GM19043 (cell line): ENCODE measurements at regions not wholly inside any gene's neighbourhood (a gene's known extent, or its start where the extent isn't known, plus 50 kb on each side); places are given as distances from the start of the nearest gene placed in this dataset.
"Not testable (repeated sequence)": the region's sequence is repeated elsewhere in the genome, so short reads cannot be mapped to it uniquely, and the experiment has no call there.

Experiments used
- ATAC-seq: cut with Tn5 transposase; IDR thresholded peaks from one replicate; pipeline ENCODE4 v1.9.1; 2021; ENCODE audit warnings: low read depth; ENCODE audit not compliant: unreplicated experiment

GRCh38 chr3:634511-634910 is 437.9 kb downstream of the CHL1 start:
- no peak for ATAC-seq

DNA sequence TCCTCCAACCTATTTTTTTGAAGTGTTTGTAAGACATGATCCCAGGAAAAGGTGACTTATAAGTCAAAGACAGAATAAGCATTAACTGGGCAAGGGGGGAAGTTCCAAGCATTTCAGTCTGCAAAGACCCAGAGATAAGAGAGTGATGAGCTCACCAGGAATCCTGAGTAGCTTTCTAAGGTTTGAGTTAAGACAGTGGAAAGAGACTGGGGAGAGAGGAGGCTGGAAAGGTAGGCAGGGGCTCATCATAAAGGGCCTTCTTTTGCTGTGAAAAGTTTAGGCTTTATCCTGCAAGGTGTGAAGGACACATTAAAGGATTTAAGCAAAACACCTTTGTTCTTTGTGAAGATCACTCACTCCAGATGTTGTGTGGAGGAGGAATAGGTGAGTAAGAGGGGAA is 438.8 kb downstream of the CHL1 start:
- ATAC-seq: no peak

GRCh38 chr3:643376-643775 is 446.8 kb downstream of the CHL1 start:
- ATAC-seq: no peak

DNA sequence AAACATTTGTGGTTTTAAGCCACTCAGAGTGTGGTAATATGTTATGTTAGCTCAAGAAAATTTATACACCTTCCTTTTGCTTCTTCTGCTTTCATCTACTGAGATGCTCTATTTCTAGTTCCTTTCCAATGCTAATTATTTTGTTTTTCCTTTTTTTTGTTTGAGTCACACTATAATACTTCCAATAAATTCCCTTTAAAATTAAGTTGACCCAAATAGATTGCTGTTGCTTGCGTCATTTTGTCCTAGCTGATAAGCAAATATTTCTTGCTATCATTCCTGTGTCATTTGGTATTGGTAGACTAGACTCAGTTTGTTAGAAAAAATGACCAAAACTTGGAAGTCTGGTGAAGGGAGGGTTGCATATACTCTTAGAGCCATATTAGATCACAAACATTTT is 437.0 kb upstream of the CNTN6 start:
- ATAC-seq: no peak

DNA sequence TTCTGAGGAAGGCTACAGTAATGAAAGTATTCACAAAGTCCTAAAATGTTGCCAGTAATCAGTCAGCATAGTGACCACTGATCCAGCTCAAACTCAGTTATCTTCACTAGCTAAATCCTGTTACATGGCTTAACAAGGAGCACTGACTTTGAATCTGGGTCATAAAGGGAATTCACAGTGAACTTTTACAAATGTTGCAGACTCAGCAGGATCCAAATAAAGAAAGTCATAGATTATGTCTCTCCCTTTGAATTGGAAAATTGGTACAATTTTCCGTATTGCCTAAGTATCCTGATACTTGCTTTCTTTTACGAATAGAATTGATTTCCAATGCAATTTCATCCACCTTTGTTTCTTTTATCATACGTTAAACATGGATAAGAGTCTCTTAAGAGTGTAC is 431.5 kb upstream of the CNTN6 start:
- no peak for ATAC-seq

- no peak for ATAC-seq
Observed at GRCh38 chr3:674116-674515, 418.7 kb upstream of the CNTN6 start.

DNA sequence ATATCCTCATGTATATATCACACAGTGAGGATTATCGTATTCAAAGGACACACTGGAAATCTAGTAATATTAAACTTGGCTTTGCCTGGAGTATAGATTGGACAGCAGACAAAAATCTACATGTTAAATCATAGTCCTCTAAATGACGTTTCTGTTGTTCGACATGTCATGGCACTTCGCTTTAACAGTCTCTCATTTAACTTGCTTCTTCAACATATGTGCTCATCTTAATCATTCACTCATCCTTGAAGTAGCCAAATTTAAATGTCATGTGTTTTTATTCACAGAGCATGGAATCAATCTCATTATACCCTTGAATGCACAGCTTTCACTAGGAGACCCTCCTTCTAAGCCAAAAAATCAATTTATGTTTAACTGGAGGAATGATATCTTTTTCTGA is 417.0 kb upstream of the CNTN6 start:
- ATAC-seq: no peak

DNA sequence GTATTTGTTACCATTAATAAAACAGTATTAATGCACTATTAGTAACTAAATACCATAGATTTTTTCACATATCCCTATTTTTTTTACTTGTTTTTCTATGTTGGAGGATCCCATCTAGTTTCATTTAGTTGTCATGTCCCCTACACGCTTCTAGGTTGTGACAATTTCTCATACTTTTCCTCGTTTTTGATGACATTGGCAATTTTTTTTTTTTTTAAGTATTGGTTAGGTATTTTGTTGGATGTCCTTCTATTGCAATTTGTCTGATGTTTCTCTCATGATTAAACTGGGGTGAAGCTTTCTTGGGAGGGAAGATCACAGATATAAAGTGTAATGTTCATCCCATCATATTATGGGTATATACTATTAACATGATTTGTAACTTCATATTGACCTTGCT is 409.1 kb upstream of the CNTN6 start:
- no peak for ATAC-seq

DNA sequence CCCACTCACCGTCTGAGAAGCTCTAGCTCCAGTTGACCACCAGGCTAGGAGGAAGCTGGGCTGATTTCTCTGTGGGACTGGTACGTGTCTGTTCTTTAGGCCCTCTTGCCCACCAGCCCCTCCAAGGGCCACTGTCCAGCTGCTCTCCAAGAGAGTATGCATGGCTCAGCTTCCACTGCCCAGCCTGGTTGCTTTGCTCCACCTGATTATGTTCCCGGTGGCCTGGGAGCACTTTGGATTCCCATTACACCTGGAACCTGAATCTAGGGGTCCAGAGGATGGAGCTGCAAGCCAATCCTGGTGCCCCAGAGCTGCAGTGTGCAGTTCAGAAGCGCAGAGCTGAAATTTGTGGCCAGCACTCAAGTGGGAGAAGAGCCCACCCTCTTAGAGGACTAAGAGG is 402.1 kb upstream of the CNTN6 start:
- ATAC-seq: no peak

DNA sequence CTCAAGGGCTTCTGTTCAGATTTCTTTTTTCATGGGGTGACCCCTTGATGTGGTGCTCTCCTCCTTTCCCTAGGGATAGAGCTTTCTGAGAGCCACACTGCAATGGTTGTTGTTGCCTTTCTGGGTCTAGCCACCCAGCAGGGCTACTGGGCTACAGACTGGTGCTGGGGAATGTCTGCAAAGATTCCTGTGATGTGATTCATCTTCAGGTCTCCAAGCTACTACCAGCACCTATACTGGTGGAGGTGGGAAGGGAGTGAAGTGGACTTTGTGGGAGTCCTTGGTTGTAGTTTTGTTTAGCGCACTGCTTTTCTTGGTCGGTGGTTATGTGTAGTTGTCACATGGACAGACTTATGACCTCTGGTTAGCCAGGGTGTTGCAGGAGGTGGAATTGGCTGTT is 392.3 kb upstream of the CNTN6 start:
- no peak for ATAC-seq

GRCh38 chr3:707041-707440 is 385.8 kb upstream of the CNTN6 start:
- no peak for ATAC-seq

- ATAC-seq: no peak
Observed at GRCh38 chr3:713006-713621, 379.7 kb upstream of the CNTN6 start.

GRCh38 chr3:713947-714620 is 378.7 kb upstream of the CNTN6 start:
- no peak for ATAC-seq

DNA sequence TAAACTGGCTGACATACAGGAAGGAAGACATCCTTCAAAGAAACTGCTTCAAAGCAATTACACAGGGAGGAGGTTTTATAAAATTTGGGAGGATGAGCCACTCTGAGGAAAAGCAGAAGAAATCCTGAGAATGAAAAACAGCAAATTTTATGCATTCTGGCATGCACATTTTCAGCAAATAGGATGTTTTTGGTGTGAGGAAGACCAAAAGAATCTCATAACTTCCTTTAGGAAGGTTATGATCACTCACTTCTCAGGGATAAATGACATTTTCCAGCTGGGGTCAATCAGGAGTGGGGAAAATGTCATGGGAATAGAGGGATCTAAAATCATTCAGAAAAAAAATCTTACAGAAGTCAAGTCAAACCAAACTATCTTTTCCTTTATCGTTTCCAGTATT is 371.7 kb upstream of the CNTN6 start:
- no peak for ATAC-seq

GRCh38 chr3:732326-732928 is 360.4 kb upstream of the CNTN6 start:
- no peak for ATAC-seq

- no peak for ATAC-seq
Observed at GRCh38 chr3:733313-733712, 359.5 kb upstream of the CNTN6 start.

DNA sequence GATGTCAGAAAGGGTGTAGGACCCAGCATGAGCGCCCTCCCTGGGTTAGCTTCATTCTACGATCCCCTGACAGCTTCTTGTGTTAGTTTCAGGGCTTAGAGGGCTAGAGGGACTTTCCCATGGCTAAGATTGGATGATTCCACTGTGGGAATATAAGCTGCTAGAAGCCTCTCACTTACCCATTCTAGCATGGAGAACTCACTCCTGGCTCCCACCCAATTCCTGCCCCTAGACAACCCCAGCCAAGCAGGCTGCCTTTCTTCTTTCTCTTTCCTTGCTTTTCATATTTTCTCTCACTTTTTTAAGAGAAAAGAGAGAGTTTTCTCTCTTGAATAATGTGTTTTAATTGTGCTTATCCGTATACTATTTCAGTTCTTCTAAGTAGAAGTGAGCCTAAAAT is 335.1 kb upstream of the CNTN6 start:
- ATAC-seq: no peak

DNA sequence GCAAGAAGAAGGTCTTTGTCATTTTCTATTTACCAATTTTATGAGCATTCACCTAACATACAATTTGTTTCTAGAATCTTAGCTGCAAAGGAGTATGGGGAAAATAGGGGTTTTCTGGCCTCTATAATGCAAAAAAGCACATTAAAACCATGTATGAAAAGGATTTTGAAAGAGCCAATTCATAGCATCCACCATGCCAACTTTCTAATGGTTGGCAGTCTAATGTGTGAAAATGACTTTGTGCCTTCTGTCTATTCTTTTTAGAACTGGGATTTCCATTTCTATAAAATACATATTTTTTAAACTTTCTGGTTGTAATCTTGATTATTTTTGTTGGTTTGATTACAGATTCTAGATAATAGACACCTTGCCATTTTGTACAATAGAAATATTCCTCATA is 333.7 kb upstream of the CNTN6 start:
- ATAC-seq: no peak

DNA sequence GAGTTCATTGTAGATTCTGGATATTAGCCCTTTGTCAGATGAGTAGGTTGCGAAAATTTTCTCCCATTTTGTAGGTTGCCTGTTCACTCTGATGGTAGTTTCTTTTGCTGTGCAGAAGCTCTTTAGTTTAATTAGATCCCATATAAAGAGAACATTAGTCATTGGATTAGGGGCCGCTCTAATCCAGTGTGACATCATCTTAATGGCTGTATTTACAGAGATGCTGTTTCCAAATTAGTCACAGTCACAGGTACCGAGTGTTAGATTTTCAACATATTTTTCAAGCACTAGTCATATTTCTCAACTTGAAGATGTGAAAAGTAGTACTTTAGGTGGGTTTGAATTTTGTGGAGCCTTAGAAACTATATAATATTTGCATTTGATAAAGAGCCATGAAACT is 319.4 kb upstream of the CNTN6 start:
- ATAC-seq: not testable (repeated sequence)

GRCh38 chr3:775178-775880 is 317.5 kb upstream of the CNTN6 start:
- ATAC-seq: no peak

DNA sequence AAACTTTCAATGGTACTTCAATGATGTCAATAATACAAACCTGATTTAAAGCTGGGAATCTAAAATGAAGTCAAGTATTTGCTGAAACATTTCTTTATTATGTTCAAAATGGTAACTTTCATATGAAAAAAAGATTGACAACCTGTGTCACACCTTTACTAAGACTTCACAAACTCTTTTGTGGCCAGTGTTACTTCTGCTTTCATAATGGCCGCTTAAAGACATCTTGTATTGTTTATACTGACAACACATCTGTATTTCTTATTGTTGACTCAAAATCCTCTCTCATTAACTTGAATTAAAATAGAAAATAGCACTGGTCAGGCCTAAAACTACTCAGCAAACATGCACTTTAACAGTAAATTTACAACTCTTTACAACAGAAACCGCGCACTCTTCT is 312.3 kb upstream of the CNTN6 start:
- ATAC-seq: no peak

DNA sequence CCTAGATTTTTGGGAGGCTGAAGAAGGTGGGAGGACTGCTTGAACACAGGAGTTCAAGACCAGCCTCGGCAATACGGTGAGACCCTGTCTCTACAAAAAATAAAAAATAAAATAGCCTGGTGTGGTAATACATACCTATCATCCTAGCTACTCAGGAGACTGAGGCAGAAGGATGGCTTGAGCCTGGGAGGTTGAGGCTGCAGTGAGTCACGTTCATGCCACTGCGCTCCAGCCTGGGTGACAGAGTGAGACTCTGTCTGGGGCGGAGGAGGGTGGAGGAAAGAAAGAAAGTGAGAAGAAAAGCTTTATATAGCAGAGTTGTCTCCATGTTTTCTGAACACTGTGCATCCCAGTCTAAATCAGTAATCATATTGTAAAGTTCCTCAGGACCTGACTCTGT is 301.4 kb upstream of the CNTN6 start:
- no peak for ATAC-seq
